KBM-7 (cell line): ENCODE measurements at regions not wholly inside any gene's neighbourhood (a gene's known extent, or its start where the extent isn't known, plus 50 kb on each side); places are given as distances from the start of the nearest gene placed in this dataset.

Experiments
- DNase-seq: peaks from one replicate; pipeline ENCODE4 v3.0.0-alpha.2; 2015
- in situ Hi-C: fragments of 300-500 bp; cut with MboI; formaldehyde crosslinking; loops from 2 replicates; pipeline ENCODE4 v1.14.3; 2020; ENCODE audit warnings: low sequenced_read_pairs, low pct_unique_long_range_greater_than_20kb, mixed read lengths

DNA sequence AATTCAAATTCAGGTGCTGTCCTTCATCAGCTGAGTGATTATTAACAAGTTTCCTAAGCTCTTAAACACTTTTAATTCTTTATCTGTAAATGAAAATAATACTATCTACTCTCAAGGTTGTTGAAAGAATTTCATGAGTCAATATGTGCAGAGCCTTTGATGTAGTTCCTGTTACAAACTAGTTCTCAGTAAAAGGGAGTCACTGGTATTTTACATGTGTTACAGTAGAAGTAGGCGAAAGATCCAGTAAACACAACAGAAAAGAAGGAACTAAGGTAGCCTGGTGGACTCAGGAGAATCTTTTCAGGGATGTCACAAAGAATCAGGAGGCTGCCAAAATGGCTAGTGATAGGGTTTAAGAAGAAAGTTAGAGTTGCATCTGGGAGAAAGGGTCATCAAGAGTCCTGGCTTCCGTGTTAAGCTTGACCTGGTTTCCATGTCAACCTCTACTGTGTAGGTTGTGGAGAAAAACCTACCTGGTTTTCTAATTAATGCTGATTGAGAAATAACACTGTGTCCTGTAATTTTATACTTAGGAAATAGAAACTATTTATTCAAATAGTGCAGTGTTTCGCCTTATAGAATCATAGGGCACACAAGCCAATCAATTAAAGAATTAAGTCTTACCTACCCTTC, 58.3 kb upstream of the TRIB2 start:
- no peak for DNase-seq
- in situ Hi-C loops: no loop called here

DNA sequence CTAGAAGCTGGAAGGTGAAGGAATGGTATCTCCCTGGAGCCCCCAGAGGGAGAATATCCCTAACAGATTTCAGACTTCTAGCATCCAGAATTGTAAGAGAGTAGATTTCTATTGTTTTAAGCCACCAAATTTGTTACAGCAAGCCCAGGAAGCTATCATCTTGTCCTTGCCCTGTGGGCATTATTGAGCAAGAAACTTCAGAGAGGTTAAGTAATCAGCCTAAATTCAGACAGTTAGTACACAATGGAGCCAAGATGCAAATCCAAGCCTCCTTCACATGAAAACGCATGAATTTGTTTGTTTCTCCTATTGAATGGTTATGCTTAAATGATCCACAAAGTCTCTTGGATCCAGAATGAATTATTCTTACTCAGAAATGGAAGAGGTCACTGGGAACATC, 55.2 kb upstream of the TRIB2 start:
- no peak for DNase-seq
- in situ Hi-C loops: no loop called here

DNA sequence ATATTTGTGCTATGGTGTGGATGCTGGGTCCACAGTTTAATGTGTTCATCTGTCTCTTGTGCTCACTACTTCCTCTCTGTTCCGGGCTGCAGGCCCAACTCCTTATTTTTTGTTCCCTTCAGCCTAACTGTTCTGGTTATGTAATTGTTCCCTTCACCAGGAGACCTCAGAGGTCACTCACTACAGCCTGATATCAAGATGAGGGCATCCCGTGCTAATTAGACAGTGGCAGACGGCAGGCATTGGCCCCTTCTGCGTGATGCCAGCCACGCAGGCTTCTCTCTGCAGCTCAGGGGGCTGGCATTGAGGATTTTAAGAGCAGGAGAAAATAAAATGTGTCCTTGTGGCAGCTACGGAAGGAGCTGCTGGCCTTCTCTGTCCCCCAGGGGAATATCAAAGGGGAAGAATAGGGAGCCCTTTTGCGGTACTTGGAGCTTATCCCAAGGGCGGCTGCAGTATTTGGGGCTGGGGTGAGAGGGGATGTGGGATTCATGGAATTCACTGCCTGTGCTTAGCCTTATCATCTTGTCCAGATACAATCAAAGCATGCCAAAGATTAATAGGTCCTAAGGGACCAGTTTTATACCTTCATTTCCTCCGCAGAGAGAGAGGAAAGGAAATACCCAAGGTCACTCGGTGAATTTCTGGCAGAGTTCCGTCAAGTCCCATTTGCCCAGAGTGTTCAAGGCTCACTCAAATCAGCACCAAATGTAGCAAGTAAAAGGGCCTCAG, 53.3 kb upstream of the TRIB2 start:
- no peak for DNase-seq
- in situ Hi-C loops: no loop called here

DNA sequence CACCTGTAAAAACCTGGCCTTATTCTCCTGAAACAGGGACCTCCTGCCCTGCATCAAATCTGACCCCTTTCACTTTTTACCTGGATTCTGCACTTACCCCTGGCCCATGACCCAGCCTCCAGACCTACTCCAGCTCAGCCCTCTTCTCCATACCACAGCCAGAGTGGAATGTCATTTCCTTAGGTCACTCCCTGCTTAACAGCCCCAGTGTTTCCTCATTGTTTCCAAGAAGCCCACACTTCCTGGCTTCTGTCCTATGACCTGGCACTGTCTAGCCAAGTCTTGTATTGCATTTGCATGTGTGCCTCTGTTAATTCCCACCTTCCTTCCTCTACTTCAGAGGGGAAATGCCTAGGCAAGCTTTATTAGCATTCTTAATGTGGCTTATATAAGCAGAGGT, 51.4 kb upstream of the TRIB2 start:
- in situ Hi-C loops: no loop called here
- DNase-seq: no peak

DNA sequence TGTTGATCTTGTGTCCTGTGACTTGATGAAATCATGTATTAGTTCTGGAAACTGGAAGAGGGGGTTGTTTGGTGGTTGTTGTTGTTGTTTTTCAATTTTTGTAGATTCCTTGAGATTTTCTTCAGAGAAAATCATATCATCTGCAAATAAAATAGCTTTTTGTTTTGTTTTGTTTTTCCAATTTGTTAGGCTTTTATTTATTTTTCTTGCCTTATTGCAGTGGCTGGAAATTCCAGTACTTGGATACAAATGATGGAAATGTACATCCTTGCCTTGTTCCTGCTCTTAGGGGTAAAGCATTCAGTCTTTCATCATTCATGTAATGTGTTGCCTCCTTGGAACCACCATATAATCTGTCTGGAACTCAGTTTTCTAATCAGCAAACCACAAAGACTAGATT, 50.3 kb upstream of the TRIB2 start:
- in situ Hi-C loops: no loop called here
- DNase-seq: no peak
